ENCODE measurements at regions not wholly inside any gene's neighbourhood (a gene's known extent, or its start where the extent isn't known, plus 50 kb on each side); places are given as distances from the start of the nearest gene placed in this dataset.
"Not testable (repeated sequence)": the region's sequence is repeated elsewhere in the genome, so short reads cannot be mapped to it uniquely, and the experiment has no call there.

GRCh38 chr13:61253105-61253877, 162.4 kb downstream of the PCDH20 start:
- Mint-ChIP-seq H3K27ac (no peak overlapping the region), H3K36me3 (no peaks in the 10 kb centered on the region), H3K9me3 (peaks cover 0 to 11% of the 10 kb centered on the region in 2 donors)
- ATAC-seq (no peak), DNase-seq (ENCODE audit: low spot score in 2 of 2) (no peak)

GRCh38 chr13:61252213-61252612, 163.4 kb downstream of the PCDH20 start:
- no peak for DNase-seq (ENCODE audit: low spot score in 2 of 2)
- Mint-ChIP-seq H3K27ac (no peak overlapping the region), H3K36me3 (no peaks in the 10 kb centered on the region), H3K9me3 (peaks cover 0 to 11% of the 10 kb centered on the region in 2 donors)
- ATAC-seq: no peak

GRCh38 chr13:61247149-61247936, 168.3 kb downstream of the PCDH20 start:
- ATAC-seq (no peak), DNase-seq (ENCODE audit: low spot score in 2 of 2) (no peak)
- Mint-ChIP-seq H3K9me3 (peaks cover 4 to 7% of the 10 kb centered on the region in 2 donors), H3K27ac (no peak overlapping the region), H3K36me3 (no peaks in the 10 kb centered on the region)

GRCh38 chr13:61246351-61246750, 169.3 kb downstream of the PCDH20 start:
- H3K27ac Mint-ChIP-seq: no peak overlapping the region
- ATAC-seq: no peak

DNA sequence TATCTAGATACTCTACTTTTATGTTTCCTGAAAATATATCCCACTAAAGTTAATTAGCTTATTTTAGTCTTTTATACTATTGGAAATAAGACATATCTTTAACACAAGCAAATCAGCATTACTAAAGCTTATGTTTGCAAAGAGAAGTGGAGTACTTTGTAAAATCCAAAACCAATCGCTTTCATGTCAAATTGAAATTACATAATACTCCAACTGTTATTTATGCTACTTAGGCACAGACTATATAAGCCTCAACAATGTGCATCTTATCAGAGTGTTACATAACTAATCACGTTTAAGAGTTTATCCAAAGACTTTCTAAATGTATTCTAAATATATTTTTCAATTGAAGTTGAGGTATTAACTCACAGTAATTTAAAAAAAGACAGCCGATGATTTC, 200.0 kb downstream of the PCDH20 start:
- no peaks in the 10 kb centered on the region for H3K36me3 Mint-ChIP-seq
- ATAC-seq: no peak
- H3K27ac Mint-ChIP-seq: no peak overlapping the region
- DNase-seq (ENCODE audit: low spot score in 2 of 2): no peak
- peaks cover 8 to 22% of the 10 kb centered on the region in 2 donors for H3K9me3 Mint-ChIP-seq

More at GRCh38 chr13:61246351-61246750, 169.3 kb downstream of the PCDH20 start:
- DNase-seq (ENCODE audit: low spot score in 2 of 2): no peak
- Mint-ChIP-seq H3K9me3 (peaks cover 4 to 7% of the 10 kb centered on the region in 2 donors), H3K36me3 (no peaks in the 10 kb centered on the region)

GRCh38 chr13:61215116-61215515, 200.5 kb downstream of the PCDH20 start:
- H3K9me3 Mint-ChIP-seq: peaks cover 8 to 22% of the 10 kb centered on the region in 2 donors

GRCh38 chr13:61214551-61214950, 201.1 kb downstream of the PCDH20 start:
- H3K9me3 Mint-ChIP-seq: peaks cover 8 to 22% of the 10 kb centered on the region in 2 donors
- DNase-seq (ENCODE audit: low spot score in 2 of 2) (no peak), ATAC-seq (no peak)
- no peak overlapping the region for H3K27ac Mint-ChIP-seq
- no peaks in the 10 kb centered on the region for H3K36me3 Mint-ChIP-seq

More at GRCh38 chr13:61215116-61215515, 200.5 kb downstream of the PCDH20 start:
- Mint-ChIP-seq H3K27ac (no peak overlapping the region), H3K36me3 (no peaks in the 10 kb centered on the region)
- DNase-seq (ENCODE audit: low spot score in 2 of 2) (no peak), ATAC-seq (no peak)

DNA sequence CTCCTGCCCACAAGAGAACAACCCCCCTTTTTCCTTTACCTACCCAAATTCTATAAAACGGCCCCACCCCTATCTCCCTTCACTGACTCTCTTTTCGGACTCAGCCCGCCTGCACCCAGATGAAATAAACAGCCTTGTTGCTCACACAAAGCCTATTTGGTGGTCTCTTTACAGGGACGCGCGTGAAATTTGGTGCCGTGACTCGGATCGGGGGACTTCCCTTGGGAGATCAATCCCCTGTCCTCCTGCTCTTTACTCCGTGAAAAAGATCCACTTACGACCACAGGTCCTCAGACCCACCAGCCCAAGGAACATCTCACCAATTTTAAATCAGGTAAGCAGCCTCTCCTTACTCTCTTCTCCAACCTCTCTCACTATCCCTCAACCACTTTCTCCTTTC, 209.8 kb downstream of the PCDH20 start:
- not testable (repeated sequence) for H3K36me3 Mint-ChIP-seq; DNase-seq (ENCODE audit: low spot score in 2 of 2); ATAC-seq; H3K27ac Mint-ChIP-seq
- peaks cover 10 to 15% of the 10 kb centered on the region in 2 donors for H3K9me3 Mint-ChIP-seq

DNA sequence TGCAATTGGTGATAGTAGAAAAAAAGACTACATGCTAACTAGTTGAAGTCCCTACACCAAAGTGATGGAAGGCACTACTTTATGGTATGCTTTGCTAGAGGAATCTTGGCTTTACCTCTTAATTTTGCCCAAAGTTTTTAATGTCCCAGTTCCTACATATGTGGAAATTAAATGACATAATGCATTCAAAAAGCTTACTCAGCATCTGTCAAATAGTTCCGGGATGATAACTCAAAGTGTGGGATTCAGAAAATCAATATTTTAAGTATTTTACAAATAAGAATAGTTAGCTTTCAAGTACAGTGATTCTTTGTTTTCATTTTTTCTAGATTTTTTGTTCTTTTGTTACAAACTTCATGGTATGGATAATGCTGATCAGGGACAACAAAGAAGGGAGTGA, 211.6 kb downstream of the PCDH20 start:
- H3K36me3 Mint-ChIP-seq: no peaks in the 10 kb centered on the region
- H3K27ac Mint-ChIP-seq: no peak overlapping the region
- DNase-seq (ENCODE audit: low spot score in 2 of 2): no peak
- peaks cover 10 to 19% of the 10 kb centered on the region in 2 donors for H3K9me3 Mint-ChIP-seq
- ATAC-seq: no peak

- DNase-seq (ENCODE audit: low spot score in 2 of 2): no peak
- Mint-ChIP-seq H3K27ac (no peak overlapping the region), H3K9me3 (peaks cover 10 to 19% of the 10 kb centered on the region in 2 donors), H3K36me3 (no peaks in the 10 kb centered on the region)
- ATAC-seq: no peak
Measured at GRCh38 chr13:61202042-61202441, 213.6 kb downstream of the PCDH20 start.

DNA sequence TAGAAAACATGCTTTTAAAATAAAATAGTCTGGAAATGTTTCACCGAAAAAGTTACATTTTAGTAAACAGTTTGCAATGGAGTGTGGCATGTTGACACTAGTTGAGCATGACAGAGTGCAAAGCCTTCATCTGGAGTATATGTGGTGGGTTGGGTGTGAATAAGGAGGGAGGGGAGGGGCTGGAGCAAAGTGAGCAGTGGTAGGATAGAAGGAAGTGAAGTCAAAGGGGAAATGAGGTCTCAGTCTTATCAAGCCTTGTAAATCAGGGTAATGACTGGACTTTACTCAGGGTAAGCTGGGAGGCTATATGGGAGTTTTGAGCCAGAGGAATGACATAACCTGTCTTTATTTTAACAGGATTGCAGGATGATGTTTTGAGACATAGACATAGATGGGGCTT, 222.8 kb downstream of the PCDH20 start:
- no peak for ATAC-seq
- no peak overlapping the region for H3K27ac Mint-ChIP-seq
- H3K36me3 Mint-ChIP-seq: no peaks in the 10 kb centered on the region
- peaks cover 6 to 12% of the 10 kb centered on the region in 2 donors for H3K9me3 Mint-ChIP-seq
- DNase-seq (ENCODE audit: low spot score in 2 of 2): no peak

DNA sequence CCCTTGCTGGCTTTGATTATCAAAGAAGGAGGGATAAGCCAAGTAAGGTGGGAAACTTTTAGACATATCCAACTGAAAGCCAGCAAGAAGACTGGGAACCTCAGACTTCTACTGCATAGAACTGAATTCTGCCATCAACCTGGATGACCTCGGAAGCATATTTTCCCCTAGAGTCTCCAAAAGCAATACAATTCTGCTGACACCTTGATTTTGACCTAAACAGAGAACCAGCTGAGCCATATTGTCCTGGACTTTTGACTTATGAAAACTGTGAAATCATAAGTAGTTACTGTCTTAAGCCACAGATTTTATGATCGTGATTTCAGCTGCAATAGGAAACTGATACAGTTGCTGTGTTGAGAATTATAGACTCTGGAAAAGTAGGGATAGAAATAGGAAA, 227.6 kb downstream of the PCDH20 start:
- no peaks in the 10 kb centered on the region for H3K36me3 Mint-ChIP-seq
- no peak for ATAC-seq
- H3K9me3 Mint-ChIP-seq: peaks cover 5 to 6% of the 10 kb centered on the region in 2 donors
- no peak for DNase-seq (ENCODE audit: low spot score in 2 of 2)
- no peak overlapping the region for H3K27ac Mint-ChIP-seq

DNA sequence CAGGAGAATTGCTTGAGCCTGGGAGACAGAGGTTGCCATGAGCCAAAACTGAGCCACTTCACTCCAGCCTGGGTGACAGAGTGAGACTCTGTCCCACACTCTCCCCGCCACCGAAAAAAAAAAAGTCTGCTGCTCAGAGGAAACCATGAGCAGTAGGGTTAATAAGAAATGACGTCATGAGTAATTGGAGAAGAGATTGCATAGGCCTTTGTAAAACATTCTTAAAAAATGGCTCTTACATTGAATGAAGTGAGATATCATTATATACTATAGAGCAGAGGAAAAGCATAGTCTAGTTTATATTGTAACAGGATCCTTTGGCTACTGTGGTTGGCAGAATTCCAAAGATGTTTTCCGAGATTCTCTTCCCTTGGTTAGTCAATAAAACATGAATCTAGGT, 228.2 kb downstream of the PCDH20 start:
- H3K36me3 Mint-ChIP-seq: no peaks in the 10 kb centered on the region
- no peak for ATAC-seq

GRCh38 chr13:61183670-61184069, 232.0 kb downstream of the PCDH20 start:
- peaks cover 13% of the 10 kb centered on the region in 2 donors for H3K9me3 Mint-ChIP-seq
- DNase-seq (ENCODE audit: low spot score in 2 of 2) (no peak), ATAC-seq (no peak)
- H3K36me3 Mint-ChIP-seq: no peaks in the 10 kb centered on the region
- H3K27ac Mint-ChIP-seq: no peak overlapping the region

More for the DNA sequence above, 228.2 kb downstream of the PCDH20 start:
- no peak for DNase-seq (ENCODE audit: low spot score in 2 of 2)
- peaks cover 5 to 6% of the 10 kb centered on the region in 2 donors for H3K9me3 Mint-ChIP-seq
- H3K27ac Mint-ChIP-seq: no peak overlapping the region

DNA sequence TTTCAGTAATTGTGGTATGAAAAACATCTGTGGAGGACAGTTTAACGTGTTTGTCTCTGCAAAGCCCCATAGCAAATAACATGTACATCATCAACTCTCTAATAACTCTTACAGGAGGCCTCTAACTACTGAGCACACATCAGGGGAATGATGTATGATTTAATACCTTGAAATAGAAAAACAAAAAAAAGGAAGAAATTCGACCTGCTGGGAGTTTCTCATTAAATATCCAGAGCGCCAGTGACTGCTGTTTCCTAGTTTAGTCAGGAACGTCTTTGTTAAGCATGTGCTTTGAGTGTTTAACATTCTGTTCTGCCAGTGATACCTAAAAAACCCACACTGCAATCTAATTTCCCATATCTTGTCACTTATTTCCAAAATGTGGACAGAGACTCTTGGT, 235.4 kb downstream of the PCDH20 start:
- Mint-ChIP-seq H3K36me3 (no peaks in the 10 kb centered on the region), H3K27ac (no peak overlapping the region), H3K9me3 (peaks cover 8 to 12% of the 10 kb centered on the region in 2 donors)
- DNase-seq (ENCODE audit: low spot score in 2 of 2): no peak
- no peak for ATAC-seq

DNA sequence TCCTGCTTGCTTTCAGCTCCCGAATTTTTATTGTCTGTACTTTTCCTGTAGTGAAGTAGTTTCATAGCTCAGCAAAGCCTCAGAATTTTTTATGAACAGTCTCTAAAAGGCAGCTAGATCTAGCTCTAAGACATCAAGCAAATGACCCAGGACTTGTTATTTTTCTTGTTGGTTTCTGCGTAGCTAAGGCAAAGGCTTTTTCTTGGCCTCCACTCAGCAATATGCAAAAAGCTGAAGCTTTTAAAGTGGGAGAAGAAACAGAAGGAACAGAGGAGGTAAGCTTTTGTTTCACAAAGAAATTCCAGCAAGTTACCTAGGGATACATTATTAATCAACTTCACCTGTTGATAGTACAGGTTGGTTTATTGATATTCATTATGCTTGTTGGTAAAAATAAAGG, 235.9 kb downstream of the PCDH20 start:
- ATAC-seq: no peak
- Mint-ChIP-seq H3K9me3 (peaks cover 8 to 14% of the 10 kb centered on the region in 2 donors), H3K27ac (no peak overlapping the region), H3K36me3 (no peaks in the 10 kb centered on the region)
- no peak for DNase-seq (ENCODE audit: low spot score in 2 of 2)

DNA sequence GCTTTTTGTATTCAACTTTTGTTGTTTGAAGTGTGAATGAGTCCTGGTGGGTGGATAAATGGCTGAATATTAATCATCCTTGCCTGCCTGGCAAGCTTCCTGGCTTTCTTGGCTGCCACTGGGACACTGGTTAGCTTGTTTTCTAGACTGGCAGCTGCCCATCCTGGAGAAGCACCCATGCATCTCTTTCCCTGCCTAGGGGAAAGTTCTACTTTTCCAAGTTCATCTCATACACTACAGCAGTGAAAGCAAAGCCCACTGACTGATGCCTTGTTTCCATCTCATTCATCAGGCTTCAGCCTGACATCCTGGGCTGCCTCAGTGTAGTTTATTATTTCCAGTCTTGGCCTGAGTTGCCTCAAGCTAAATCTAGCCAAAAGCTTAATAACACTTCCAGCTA, 244.8 kb downstream of the PCDH20 start:
- DNase-seq (ENCODE audit: low spot score in 2 of 2) (no peak), ATAC-seq (no peak)
- Mint-ChIP-seq H3K27ac (no peak overlapping the region), H3K36me3 (no peaks in the 10 kb centered on the region), H3K9me3 (peaks cover 0 to 9% of the 10 kb centered on the region in 2 donors)
